WTC11 (cell line): ENCODE measurements at regions not wholly inside any gene's neighbourhood (a gene's known extent, or its start where the extent isn't known, plus 50 kb on each side); places are given as distances from the start of the nearest gene placed in this dataset.

Experiments used
- ATAC-seq: fragments of 200-7000 bp; cut with Tn5 transposase; 2 replicates; pipeline ENCODE4 v1.10.0; 2021; ENCODE audit warnings: mild to moderate bottlenecking, moderate library complexity
- CTCF ChIA-PET: fragments of 300-600 bp; sonication (Branson Sonifier 250); formaldehyde crosslinking; loops from one replicate; lab custom pipeline; 2021; ENCODE audit warnings: antibody characterized with exemption; lab: Charles Lee
- POLR2A ChIA-PET: fragments of 350-600 bp; sonication (Branson Sonifier 250); formaldehyde crosslinking; loops from one replicate; lab custom pipeline; 2021; ENCODE audit warnings: antibody characterized with exemption; lab: Charles Lee
- DNase-seq: peaks from one replicate; pipeline ENCODE4 v3.0.0; 2021; ENCODE audit warnings: low spot score
- H3K27ac Mint-ChIP-seq: 2 replicates; pipeline ENCODE4 v1.8.0; 2021; ENCODE audit warnings: mixed read lengths
- H3K27me3 Mint-ChIP-seq: 2 replicates; pipeline ENCODE4 v1.8.0; 2021; ENCODE audit warnings: low read depth, mild to moderate bottlenecking, moderate library complexity, mixed read lengths
- H3K36me3 Mint-ChIP-seq: 2 replicates; pipeline ENCODE4 v1.8.0; 2021; ENCODE audit warnings: mixed read lengths
- H3K4me1 Mint-ChIP-seq: 2 replicates; pipeline ENCODE4 v1.8.0; 2022; ENCODE audit warnings: mixed read lengths
- H3K4me3 Mint-ChIP-seq: 2 replicates; pipeline ENCODE4 v1.8.0; 2021; ENCODE audit warnings: mild to moderate bottlenecking, moderate library complexity, mixed read lengths
- H3K9me3 Mint-ChIP-seq: 2 replicates; pipeline ENCODE4 v1.8.0; 2021; ENCODE audit warnings: mixed read lengths
- CREB1 ChIP-seq: sonication (generic); formaldehyde crosslinking; IDR thresholded peaks from 2 replicates; pipeline ENCODE4 v1.8.0; 2023; ENCODE audit warnings: mild to moderate bottlenecking, missing genetic modification reagents
- ESRRA ChIP-seq: sonication (generic); formaldehyde crosslinking; IDR thresholded peaks from 2 replicates; pipeline ENCODE4 v1.8.1; 2022; ENCODE audit warnings: mild to moderate bottlenecking, missing genetic modification reagents, borderline replicate concordance
- ETV6 ChIP-seq: sonication (generic); formaldehyde crosslinking; IDR thresholded peaks from 2 replicates; pipeline ENCODE4 v1.8.1; 2022; ENCODE audit warnings: mild to moderate bottlenecking, missing genetic modification reagents
- FOXJ3 ChIP-seq: sonication (generic); formaldehyde crosslinking; IDR thresholded peaks from 2 replicates; pipeline ENCODE4 v1.9.0; 2021; ENCODE audit warnings: missing genetic modification reagents, mild to moderate bottlenecking, borderline replicate concordance
- FOXP1 ChIP-seq: sonication (generic); formaldehyde crosslinking; IDR thresholded peaks from 2 replicates; pipeline ENCODE4 v1.8.0; 2022; ENCODE audit warnings: missing genetic modification reagents, mild to moderate bottlenecking, moderate library complexity, borderline replicate concordance
- GRHL2 ChIP-seq: fragments of 250-450 bp; sonication (Bioruptor Pico); IDR thresholded peaks from 2 replicates; pipeline ENCODE4 v1.8.0; 2022; ENCODE audit warnings: mild to moderate bottlenecking, moderate library complexity; ENCODE audit not compliant: insufficient replicate concordance, severe bottlenecking
- GTF2I ChIP-seq: fragments of 250-450 bp; sonication (Bioruptor Pico); conservative IDR thresholded peaks from 2 replicates; pipeline ENCODE4 v1.4.0; 2021; ENCODE audit warnings: mild to moderate bottlenecking
- MXD4 ChIP-seq: fragments of 250-450 bp; sonication (Bioruptor Pico); IDR thresholded peaks from 2 replicates; pipeline ENCODE4 v1.8.0; 2021; ENCODE audit warnings: mild to moderate bottlenecking, moderate library complexity, borderline replicate concordance
- NFE2L1 ChIP-seq: sonication (generic); formaldehyde crosslinking; IDR thresholded peaks from 2 replicates; pipeline ENCODE4 v1.8.1; 2023; ENCODE audit warnings: missing genetic modification reagents
- OVOL2 ChIP-seq: fragments of 250-450 bp; sonication (Bioruptor Pico); IDR thresholded peaks from 2 replicates; pipeline ENCODE4 v1.9.0; 2021; ENCODE audit warnings: mild to moderate bottlenecking, borderline replicate concordance
- ZNF121 ChIP-seq: sonication (generic); formaldehyde crosslinking; IDR thresholded peaks from 2 replicates; pipeline ENCODE4 v1.8.0; 2023; ENCODE audit warnings: missing genetic modification reagents
- ZNF138 ChIP-seq: sonication (generic); formaldehyde crosslinking; conservative IDR thresholded peaks from 2 replicates; pipeline ENCODE4 v1.8.1; 2022; ENCODE audit warnings: mild to moderate bottlenecking, moderate library complexity, missing genetic modification reagents
- ZNF232 ChIP-seq: sonication (generic); formaldehyde crosslinking; IDR thresholded peaks from 2 replicates; pipeline ENCODE4 v1.8.0; 2022; ENCODE audit warnings: mild to moderate bottlenecking, missing genetic modification reagents
- ZNF396 ChIP-seq: fragments of 250-450 bp; sonication (Bioruptor Pico); IDR thresholded peaks from 2 replicates; pipeline ENCODE4 v1.8.0; 2021; ENCODE audit warnings: mild to moderate bottlenecking, moderate library complexity, borderline replicate concordance
- ZNF416 ChIP-seq: fragments of 250-450 bp; sonication (Bioruptor Pico); IDR thresholded peaks from 2 replicates; pipeline ENCODE4 v1.9.0; 2021; ENCODE audit warnings: mild to moderate bottlenecking, inconsistent platforms
- ZNF671 ChIP-seq: fragments of 250-450 bp; sonication (Bioruptor Pico); IDR thresholded peaks from 2 replicates; pipeline ENCODE4 v1.8.0; 2021; ENCODE audit warnings: mild to moderate bottlenecking
- TF ChIP-seq, protein P1 (sequence below): sonication (generic); formaldehyde crosslinking; IDR thresholded peaks from 2 replicates; pipeline ENCODE4 v1.8.1; 2022; ENCODE audit warnings: low read depth, missing genetic modification reagents, borderline replicate concordance
- TF ChIP-seq, protein P2 (sequence below): sonication (generic); formaldehyde crosslinking; IDR thresholded peaks from 2 replicates; pipeline ENCODE4 v1.8.0; 2022; ENCODE audit warnings: mild to moderate bottlenecking, missing genetic modification reagents
- TF ChIP-seq, protein P3 (sequence below): fragments of 250-450 bp; sonication (Bioruptor Pico); IDR thresholded peaks from 2 replicates; pipeline ENCODE4 v1.9.0; 2021; ENCODE audit warnings: mild to moderate bottlenecking
- TF ChIP-seq, protein P4 (sequence below): sonication (generic); formaldehyde crosslinking; IDR thresholded peaks from 2 replicates; pipeline ENCODE4 v1.8.0; 2022; ENCODE audit warnings: missing genetic modification reagents

DNA sequence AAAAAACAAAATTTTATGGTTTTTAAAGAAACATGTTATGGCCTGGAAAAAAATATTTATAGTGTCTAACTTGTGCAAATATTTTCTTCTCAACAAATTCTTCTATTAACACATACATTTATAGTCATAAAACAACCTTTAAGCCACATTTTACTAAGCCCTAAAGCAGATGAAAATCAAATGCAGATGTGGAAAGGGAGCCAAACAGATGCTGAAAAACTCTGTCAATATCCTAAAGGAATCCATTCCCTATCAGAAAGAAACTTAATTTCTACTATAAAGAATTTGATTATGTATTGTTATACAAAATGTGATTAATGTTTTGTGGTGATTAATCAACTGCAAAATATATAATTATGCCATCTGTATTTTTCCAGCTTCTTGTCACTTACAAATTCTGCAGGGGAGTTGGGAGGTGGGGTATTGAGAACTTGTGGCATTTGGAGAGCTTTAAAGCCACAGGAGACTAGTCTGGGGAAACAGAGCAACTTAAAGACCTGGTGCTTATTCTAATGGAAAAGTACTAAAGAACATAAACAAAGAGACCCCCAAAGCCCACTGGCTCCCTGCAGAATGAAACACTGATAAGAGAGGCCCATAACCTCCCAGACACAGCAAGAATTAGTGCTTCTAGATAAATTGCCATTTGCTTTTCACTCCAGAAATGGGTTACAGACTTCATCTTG lies 1721.0 kb upstream of the PIK3C3 start:
- Mint-ChIP-seq H3K4me1 (peaks cover 20% of the 10 kb centered on the region), H3K36me3 (no peaks in the 10 kb centered on the region; the same call in 1 of the 2 replicates), H3K4me3 (no peak overlapping the region), H3K9me3 (peaks cover 12% of the 10 kb centered on the region), H3K27ac (no peak overlapping the region), H3K27me3 (peaks cover 53% of the 10 kb centered on the region)
- DNase-seq (no peak), ATAC-seq (peak; percentile 60)
- CTCF ChIA-PET: no interaction called here
- TF ChIP-seq ETV6: no peak
- no peak for TF ChIP-seq OVOL2 (CRISPR knock-in tag)
- no peak for TF ChIP-seq GTF2I (CRISPR knock-in tag)
- POLR2A ChIA-PET: no interaction called here

DNA sequence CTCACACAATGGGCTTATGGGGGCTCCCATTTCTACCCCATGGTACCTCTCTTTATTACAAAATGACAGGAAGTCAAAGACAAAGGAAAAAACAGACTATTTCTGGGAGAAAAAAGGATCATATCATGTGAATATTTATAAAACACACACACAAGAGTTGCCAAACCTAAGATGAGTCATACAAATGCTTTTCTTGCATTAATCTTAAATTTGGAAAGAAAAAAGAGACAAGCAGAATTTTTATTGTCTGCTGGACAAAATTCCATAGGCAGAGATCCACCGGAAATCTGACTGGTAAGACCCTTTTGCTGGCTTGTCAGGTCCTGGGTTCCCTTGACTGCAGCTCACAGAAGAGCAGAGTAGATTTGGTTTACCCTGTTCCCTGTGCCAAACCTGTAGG lies 1732.3 kb upstream of the PIK3C3 start:
- Mint-ChIP-seq H3K9me3 (no peaks in the 10 kb centered on the region), H3K4me1 (no peaks in the 10 kb centered on the region), H3K36me3 (no peaks in the 10 kb centered on the region), H3K4me3 (no peak overlapping the region), H3K27me3 (no peaks in the 10 kb centered on the region), H3K27ac (no peak overlapping the region)
- DNase-seq: no peak
- TF ChIP-seq FOXJ3 (no peak), ZNF121 (no peak), ZNF396 (CRISPR knock-in tag) (no peak), FOXP1 (CRISPR knock-in tag) (no peak), ESRRA (CRISPR knock-in tag) (no peak), MXD4 (CRISPR knock-in tag) (no peak), ZNF671 (CRISPR knock-in tag) (no peak), CREB1 (CRISPR knock-in tag) (no peak), ZNF416 (CRISPR knock-in tag) (no peak), NFE2L1 (CRISPR knock-in tag) (no peak), ZNF232 (CRISPR knock-in tag) (no peak), GRHL2 (no peak), ZNF138 (CRISPR knock-in tag) (no peak)
- TF ChIP-seq, protein P1, sequence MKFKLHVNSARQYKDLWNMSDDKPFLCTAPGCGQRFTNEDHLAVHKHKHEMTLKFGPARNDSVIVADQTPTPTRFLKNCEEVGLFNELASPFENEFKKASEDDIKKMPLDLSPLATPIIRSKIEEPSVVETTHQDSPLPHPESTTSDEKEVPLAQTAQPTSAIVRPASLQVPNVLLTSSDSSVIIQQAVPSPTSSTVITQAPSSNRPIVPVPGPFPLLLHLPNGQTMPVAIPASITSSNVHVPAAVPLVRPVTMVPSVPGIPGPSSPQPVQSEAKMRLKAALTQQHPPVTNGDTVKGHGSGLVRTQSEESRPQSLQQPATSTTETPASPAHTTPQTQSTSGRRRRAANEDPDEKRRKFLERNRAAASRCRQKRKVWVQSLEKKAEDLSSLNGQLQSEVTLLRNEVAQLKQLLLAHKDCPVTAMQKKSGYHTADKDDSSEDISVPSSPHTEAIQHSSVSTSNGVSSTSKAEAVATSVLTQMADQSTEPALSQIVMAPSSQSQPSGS (CRISPR knock-in tag): no peak
- TF ChIP-seq, protein P2, sequence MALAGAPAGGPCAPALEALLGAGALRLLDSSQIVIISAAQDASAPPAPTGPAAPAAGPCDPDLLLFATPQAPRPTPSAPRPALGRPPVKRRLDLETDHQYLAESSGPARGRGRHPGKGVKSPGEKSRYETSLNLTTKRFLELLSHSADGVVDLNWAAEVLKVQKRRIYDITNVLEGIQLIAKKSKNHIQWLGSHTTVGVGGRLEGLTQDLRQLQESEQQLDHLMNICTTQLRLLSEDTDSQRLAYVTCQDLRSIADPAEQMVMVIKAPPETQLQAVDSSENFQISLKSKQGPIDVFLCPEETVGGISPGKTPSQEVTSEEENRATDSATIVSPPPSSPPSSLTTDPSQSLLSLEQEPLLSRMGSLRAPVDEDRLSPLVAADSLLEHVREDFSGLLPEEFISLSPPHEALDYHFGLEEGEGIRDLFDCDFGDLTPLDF (CRISPR knock-in tag): no peak
- TF ChIP-seq, protein P3, sequence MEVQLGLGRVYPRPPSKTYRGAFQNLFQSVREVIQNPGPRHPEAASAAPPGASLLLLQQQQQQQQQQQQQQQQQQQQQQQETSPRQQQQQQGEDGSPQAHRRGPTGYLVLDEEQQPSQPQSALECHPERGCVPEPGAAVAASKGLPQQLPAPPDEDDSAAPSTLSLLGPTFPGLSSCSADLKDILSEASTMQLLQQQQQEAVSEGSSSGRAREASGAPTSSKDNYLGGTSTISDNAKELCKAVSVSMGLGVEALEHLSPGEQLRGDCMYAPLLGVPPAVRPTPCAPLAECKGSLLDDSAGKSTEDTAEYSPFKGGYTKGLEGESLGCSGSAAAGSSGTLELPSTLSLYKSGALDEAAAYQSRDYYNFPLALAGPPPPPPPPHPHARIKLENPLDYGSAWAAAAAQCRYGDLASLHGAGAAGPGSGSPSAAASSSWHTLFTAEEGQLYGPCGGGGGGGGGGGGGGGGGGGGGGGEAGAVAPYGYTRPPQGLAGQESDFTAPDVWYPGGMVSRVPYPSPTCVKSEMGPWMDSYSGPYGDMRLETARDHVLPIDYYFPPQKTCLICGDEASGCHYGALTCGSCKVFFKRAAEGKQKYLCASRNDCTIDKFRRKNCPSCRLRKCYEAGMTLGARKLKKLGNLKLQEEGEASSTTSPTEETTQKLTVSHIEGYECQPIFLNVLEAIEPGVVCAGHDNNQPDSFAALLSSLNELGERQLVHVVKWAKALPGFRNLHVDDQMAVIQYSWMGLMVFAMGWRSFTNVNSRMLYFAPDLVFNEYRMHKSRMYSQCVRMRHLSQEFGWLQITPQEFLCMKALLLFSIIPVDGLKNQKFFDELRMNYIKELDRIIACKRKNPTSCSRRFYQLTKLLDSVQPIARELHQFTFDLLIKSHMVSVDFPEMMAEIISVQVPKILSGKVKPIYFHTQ: no peak
- TF ChIP-seq, protein P4, sequence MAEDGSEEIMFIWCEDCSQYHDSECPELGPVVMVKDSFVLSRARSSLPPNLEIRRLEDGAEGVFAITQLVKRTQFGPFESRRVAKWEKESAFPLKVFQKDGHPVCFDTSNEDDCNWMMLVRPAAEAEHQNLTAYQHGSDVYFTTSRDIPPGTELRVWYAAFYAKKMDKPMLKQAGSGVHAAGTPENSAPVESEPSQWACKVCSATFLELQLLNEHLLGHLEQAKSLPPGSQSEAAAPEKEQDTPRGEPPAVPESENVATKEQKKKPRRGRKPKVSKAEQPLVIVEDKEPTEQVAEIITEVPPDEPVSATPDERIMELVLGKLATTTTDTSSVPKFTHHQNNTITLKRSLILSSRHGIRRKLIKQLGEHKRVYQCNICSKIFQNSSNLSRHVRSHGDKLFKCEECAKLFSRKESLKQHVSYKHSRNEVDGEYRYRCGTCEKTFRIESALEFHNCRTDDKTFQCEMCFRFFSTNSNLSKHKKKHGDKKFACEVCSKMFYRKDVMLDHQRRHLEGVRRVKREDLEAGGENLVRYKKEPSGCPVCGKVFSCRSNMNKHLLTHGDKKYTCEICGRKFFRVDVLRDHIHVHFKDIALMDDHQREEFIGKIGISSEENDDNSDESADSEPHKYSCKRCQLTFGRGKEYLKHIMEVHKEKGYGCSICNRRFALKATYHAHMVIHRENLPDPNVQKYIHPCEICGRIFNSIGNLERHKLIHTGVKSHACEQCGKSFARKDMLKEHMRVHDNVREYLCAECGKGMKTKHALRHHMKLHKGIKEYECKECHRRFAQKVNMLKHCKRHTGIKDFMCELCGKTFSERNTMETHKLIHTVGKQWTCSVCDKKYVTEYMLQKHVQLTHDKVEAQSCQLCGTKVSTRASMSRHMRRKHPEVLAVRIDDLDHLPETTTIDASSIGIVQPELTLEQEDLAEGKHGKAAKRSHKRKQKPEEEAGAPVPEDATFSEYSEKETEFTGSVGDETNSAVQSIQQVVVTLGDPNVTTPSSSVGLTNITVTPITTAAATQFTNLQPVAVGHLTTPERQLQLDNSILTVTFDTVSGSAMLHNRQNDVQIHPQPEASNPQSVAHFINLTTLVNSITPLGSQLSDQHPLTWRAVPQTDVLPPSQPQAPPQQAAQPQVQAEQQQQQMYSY (CRISPR knock-in tag): no peak
- no peak for ATAC-seq
- POLR2A ChIA-PET: no interaction called here
- CTCF ChIA-PET: no interaction called here
